HCT116 (cell line): ENCODE measurements at regions not wholly inside any gene's neighbourhood (a gene's known extent, or its start where the extent isn't known, plus 50 kb on each side); places are given as distances from the start of the nearest gene placed in this dataset.

Experiments
- ATF3 ChIP-seq: IDR thresholded peaks from 2 replicates; pipeline ENCODE4 v1.6.1; 2012
- CTCF ChIP-seq, 3 experiments: fragments of 200-600 bp in 1 of 3; sonication (generic) in 1 of 3; IDR thresholded peaks in 2 of 3; conservative IDR thresholded peaks in 1 of 3; 2 replicates each; pipeline ENCODE4 v1.5.1; 2012 to 2017; ENCODE audit warnings: low read depth in 2 of 3, low read length in 2 of 3, antibody characterized with exemption in 1 of 3, borderline replicate concordance in 1 of 3, control low read depth in 1 of 3, mild to moderate bottlenecking in 1 of 3, mixed read lengths in 1 of 3, mixed run types in 1 of 3, moderate library complexity in 1 of 3; ENCODE audit not compliant: insufficient read depth in 1 of 3
- ELF1 ChIP-seq: IDR thresholded peaks from 2 replicates; pipeline ENCODE4 v1.6.1; 2012; ENCODE audit warnings: low read depth, borderline replicate concordance
- JUND ChIP-seq: IDR thresholded peaks from 2 replicates; pipeline ENCODE4 v1.6.1; 2012
- MAX ChIP-seq: IDR thresholded peaks from 2 replicates; pipeline ENCODE4 v1.6.1; 2012
- POLR2A ChIP-seq: IDR thresholded peaks from 2 replicates; pipeline ENCODE4 v1.7.0; 2011; ENCODE audit warnings: borderline replicate concordance; ENCODE audit not compliant: insufficient read depth, insufficient read length; ENCODE audit errors: extremely low read depth
- POLR2AphosphoS5 ChIP-seq: IDR thresholded peaks from 2 replicates; pipeline ENCODE4 v1.6.1; 2011; ENCODE audit warnings: mild to moderate bottlenecking, low read depth, low read length, moderate library complexity
- RAD21 ChIP-seq: IDR thresholded peaks from 2 replicates; pipeline ENCODE4 v1.6.1; 2012; ENCODE audit warnings: low read depth, mild to moderate bottlenecking
- REST ChIP-seq: IDR thresholded peaks from 2 replicates; pipeline ENCODE4 v1.6.1; 2012; ENCODE audit warnings: low read depth
- SRF ChIP-seq: IDR thresholded peaks from 2 replicates; pipeline ENCODE4 v1.6.1; 2012; ENCODE audit warnings: low read depth
- TCF7L2 ChIP-seq: IDR thresholded peaks from 2 replicates; pipeline ENCODE4 v1.7.0; 2011; ENCODE audit warnings: borderline replicate concordance, inconsistent platforms; ENCODE audit not compliant: insufficient read depth, insufficient read length; ENCODE audit errors: extremely low read depth
- YY1 ChIP-seq: IDR thresholded peaks from 2 replicates; pipeline ENCODE4 v1.6.1; 2011; ENCODE audit warnings: low read length, low read depth, moderate library complexity, mild to moderate bottlenecking; ENCODE audit not compliant: insufficient replicate concordance; ENCODE audit errors: extremely low read depth
- ZBTB33 ChIP-seq: IDR thresholded peaks from 2 replicates; pipeline ENCODE4 v1.6.1; 2011; ENCODE audit warnings: mild to moderate bottlenecking, low read length, moderate library complexity; ENCODE audit not compliant: insufficient replicate concordance; ENCODE audit errors: extremely low read depth

- TF ChIP-seq CTCF (IDR thresholded peaks at IDR 0.05 in 2 of 3, conservative IDR thresholded peaks at IDR 0.05 in 1 of 3; ENCODE audit: borderline replicate concordance in 1 of 3, insufficient read depth in 1 of 3, low read depth in 2 of 3, low read length in 2 of 3): no peak
- no peak for TF ChIP-seq POLR2A
- no peak for TF ChIP-seq RAD21
- TF ChIP-seq POLR2AphosphoS5: no peak
- no peak for TF ChIP-seq ELF1
- TF ChIP-seq TCF7L2: no peak
- no peak for TF ChIP-seq SRF
- TF ChIP-seq ZBTB33: no peak
- TF ChIP-seq YY1: no peak
- TF ChIP-seq MAX: no peak
- no peak for TF ChIP-seq REST
- TF ChIP-seq JUND: no peak
- TF ChIP-seq ATF3: no peak
These were observed 110.7 kb upstream of the TMCO5A start for GRCh38 chr15:37823601-37824275.
